ENCODE measurements at regions not wholly inside any gene's neighbourhood (a gene's known extent, or its start where the extent isn't known, plus 50 kb on each side); places are given as distances from the start of the nearest gene placed in this dataset.

- DNase-seq (ENCODE audit: low spot score) = no peak
These were observed 199.8 kb downstream of the RBM19 start for GRCh38 chr12:113766131-113766878.

GRCh38 chr12:113764661-113765060 lies 201.5 kb downstream of the RBM19 start:
- DNase-seq (ENCODE audit: low spot score) = no peak

More at GRCh38 chr12:113766131-113766878, 199.8 kb downstream of the RBM19 start:
- TF ChIP-seq CTCF (IDR thresholded peaks at IDR 0.05; ENCODE audit: extremely low read depth, missing control alignments) = no peak

DNA sequence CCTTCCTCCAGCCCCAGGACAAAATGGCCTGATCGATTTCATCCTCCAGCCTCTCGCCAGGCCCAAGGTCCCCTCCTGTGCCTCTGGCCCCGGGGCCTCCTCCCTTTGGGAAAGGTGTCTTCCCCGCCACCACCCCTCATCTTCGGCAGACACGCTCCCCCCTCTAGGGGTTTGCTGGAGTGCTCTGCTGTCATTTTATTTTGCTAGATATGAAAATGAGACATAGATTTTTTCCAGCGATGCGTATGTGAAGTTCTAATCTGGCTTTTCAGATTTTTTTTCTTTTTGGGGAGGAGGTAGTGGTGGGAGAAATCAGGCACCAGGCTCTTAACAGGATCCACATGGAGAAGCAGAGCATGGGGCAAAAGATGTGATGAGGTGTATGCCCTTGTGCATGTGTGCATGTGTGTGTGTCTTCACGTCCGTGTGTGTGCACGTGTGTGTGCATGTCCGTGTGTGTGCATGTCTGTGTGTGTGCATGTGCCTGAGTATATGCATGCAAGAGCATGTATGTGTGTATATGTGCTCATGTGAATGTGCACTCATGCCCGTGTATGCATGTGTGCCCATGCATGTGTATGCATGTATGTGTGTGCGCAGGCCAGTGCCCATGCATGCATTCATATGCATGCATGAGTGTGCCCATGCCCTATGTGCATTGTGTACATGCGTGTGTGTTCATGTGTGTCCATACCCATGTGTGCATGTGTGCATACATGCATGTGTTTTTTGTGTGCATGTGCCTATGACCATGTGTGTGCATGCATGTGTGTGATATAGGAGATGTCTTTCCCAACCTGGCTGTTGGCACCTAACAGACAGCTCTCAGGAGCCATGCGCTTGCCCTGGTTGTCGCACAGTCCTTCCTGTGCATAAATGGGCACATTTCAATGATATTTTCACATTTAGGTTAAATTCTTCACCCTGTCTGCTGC lies 203.0 kb downstream of the RBM19 start:
- no peak for DNase-seq (ENCODE audit: low spot score)
- TF ChIP-seq CTCF (IDR thresholded peaks at IDR 0.05; ENCODE audit: extremely low read depth, missing control alignments) = no peak

More at GRCh38 chr12:113764661-113765060, 201.5 kb downstream of the RBM19 start:
- TF ChIP-seq CTCF (IDR thresholded peaks at IDR 0.05; ENCODE audit: extremely low read depth, missing control alignments) = no peak

DNA sequence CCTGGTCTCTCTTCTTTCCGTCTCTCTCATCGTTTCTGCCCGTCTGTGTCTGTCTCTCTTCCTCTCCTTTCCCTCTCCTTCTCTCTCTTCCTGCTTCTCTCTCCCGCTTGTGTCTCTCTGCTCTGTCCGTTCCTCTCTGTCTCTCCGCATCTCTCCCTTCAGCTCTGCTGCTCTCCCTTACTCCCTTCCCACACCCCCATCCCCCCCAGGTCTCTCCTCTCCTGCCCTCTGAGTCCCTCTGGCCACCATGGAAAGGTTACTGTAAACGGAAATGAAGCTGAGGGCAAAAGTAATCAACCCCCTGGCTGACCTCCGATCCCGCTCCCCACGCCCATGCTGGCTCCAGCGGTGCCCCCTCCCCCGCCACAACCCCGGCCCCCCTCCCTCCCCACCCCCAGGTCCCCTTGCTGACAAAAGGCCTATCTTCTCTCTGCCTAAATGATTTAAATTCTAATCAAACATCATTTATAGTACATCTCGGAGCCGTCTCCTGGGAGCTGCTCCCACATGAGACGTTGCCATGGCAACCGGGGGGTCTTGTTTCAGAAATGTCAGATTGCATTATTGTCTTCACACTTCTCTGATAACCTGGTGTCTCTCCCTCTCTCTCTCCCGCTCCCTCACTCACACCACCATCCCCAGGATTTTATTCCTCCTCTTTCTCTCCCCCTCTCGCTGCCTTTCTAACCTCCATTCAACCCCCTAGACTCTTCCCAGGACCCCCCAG lies 203.8 kb downstream of the RBM19 start:
- DNase-seq (ENCODE audit: low spot score) = no peak
- no peak for TF ChIP-seq CTCF (IDR thresholded peaks at IDR 0.05; ENCODE audit: extremely low read depth, missing control alignments)

- TF ChIP-seq CTCF (IDR thresholded peaks at IDR 0.05; ENCODE audit: extremely low read depth, missing control alignments) = no peak
- DNase-seq (ENCODE audit: low spot score) = no peak
These were observed 207.0 kb downstream of the RBM19 start for GRCh38 chr12:113759135-113759534.

DNA sequence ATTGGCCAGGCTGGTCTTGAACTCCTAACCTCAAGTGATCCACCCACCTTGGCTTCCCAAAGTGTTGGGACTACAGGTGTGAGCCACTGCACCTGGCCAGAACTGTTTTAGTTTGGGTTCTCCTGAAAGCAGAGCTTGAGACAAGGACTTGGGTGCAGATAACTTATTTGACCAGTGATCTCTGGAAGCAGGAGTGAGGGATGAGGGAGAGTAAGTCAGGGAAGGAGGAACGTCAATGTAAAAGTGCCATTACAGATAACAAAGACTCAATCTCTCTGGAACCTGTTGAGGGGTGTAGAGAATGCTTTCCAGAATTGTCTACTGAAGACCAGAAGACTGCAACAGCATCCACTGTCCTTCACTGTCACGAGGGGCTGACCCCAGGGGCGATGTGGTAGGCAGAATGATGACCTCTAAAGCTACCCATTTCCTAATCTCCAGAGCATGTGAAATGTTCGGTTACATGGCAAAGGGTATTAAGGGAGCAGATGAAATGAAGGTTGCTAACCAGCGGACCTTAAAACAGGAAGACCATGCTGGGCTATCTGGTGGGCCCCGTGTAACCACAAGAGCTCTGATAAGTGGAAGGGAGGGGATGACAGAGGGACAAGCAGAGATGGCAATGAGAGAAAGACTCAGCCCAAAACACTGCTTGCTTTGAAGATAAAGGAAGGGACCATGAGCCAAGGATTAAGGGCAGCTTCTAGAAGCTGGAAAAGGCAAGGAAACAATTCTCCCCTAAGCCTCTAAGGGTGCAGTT lies 207.8 kb downstream of the RBM19 start:
- DNase-seq (ENCODE audit: low spot score) = no peak
- TF ChIP-seq CTCF (IDR thresholded peaks at IDR 0.05; ENCODE audit: extremely low read depth, missing control alignments) = no peak

Measured in GM20000 (cell line).